ENCODE measurements at regions not wholly inside any gene's neighbourhood (a gene's known extent, or its start where the extent isn't known, plus 50 kb on each side); places are given as distances from the start of the nearest gene placed in this dataset.

DNA sequence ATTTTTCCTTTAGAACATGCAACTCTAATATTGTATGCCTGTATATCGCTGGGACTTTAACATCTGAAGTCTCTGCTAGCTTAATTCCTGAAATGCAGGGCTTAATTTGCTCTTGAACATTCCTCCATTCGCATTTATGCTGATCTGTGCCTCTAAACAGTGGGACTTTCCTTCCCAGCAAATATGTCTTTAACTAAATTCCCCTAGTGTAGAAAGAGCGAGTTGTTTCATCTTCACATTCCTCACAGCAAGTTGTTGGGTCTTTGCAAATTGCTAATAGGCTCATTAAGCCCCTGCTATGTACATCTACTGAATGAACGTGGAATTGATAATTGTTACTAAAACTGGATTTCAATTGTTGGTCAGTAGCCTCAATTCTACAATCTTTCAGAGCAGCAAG, 118.4 kb upstream of the OBI1 start:
- TF ChIP-seq TAF1 (IDR thresholded peaks at IDR 0.05; ENCODE audit: borderline replicate concordance, low read depth, low read length) (no peak), ELF1 (IDR thresholded peaks at IDR 0.05) (no peak), GABPA (IDR thresholded peaks at IDR 0.05; ENCODE audit: low read depth) (no peak)
- TF ChIP-seq, protein P1, sequence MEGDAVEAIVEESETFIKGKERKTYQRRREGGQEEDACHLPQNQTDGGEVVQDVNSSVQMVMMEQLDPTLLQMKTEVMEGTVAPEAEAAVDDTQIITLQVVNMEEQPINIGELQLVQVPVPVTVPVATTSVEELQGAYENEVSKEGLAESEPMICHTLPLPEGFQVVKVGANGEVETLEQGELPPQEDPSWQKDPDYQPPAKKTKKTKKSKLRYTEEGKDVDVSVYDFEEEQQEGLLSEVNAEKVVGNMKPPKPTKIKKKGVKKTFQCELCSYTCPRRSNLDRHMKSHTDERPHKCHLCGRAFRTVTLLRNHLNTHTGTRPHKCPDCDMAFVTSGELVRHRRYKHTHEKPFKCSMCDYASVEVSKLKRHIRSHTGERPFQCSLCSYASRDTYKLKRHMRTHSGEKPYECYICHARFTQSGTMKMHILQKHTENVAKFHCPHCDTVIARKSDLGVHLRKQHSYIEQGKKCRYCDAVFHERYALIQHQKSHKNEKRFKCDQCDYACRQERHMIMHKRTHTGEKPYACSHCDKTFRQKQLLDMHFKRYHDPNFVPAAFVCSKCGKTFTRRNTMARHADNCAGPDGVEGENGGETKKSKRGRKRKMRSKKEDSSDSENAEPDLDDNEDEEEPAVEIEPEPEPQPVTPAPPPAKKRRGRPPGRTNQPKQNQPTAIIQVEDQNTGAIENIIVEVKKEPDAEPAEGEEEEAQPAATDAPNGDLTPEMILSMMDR (IDR thresholded peaks at IDR 0.05), result no peak
- TF ChIP-seq, protein P2, sequence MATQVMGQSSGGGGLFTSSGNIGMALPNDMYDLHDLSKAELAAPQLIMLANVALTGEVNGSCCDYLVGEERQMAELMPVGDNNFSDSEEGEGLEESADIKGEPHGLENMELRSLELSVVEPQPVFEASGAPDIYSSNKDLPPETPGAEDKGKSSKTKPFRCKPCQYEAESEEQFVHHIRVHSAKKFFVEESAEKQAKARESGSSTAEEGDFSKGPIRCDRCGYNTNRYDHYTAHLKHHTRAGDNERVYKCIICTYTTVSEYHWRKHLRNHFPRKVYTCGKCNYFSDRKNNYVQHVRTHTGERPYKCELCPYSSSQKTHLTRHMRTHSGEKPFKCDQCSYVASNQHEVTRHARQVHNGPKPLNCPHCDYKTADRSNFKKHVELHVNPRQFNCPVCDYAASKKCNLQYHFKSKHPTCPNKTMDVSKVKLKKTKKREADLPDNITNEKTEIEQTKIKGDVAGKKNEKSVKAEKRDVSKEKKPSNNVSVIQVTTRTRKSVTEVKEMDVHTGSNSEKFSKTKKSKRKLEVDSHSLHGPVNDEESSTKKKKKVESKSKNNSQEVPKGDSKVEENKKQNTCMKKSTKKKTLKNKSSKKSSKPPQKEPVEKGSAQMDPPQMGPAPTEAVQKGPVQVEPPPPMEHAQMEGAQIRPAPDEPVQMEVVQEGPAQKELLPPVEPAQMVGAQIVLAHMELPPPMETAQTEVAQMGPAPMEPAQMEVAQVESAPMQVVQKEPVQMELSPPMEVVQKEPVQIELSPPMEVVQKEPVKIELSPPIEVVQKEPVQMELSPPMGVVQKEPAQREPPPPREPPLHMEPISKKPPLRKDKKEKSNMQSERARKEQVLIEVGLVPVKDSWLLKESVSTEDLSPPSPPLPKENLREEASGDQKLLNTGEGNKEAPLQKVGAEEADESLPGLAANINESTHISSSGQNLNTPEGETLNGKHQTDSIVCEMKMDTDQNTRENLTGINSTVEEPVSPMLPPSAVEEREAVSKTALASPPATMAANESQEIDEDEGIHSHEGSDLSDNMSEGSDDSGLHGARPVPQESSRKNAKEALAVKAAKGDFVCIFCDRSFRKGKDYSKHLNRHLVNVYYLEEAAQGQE (IDR thresholded peaks at IDR 0.05; ENCODE audit: low read depth, low read length), result no peak

All from SK-N-SH (cell line).